H1 (cell line): ENCODE measurements at regions not wholly inside any gene's neighbourhood (a gene's known extent, or its start where the extent isn't known, plus 50 kb on each side); places are given as distances from the start of the nearest gene placed in this dataset.

Experiments
- CTCF ChIA-PET: fragments of 300-600 bp; sonication (Branson Sonifier 250); formaldehyde crosslinking; loops from one replicate; lab custom pipeline; 2021; ENCODE audit not compliant: partially characterized antibody; lab: Charles Lee
- POLR2A ChIA-PET: fragments of 300-600 bp; sonication (Branson Sonifier 250); formaldehyde crosslinking; loops from one replicate; lab custom pipeline; 2021; ENCODE audit warnings: inconsistent platforms; ENCODE audit not compliant: partially characterized antibody; lab: Charles Lee
- DNase-seq, 2 experiments: peaks; one replicate each; pipeline versions ENCODE4 v3.0.0 to v3.0.0-alpha.2; 2010 to 2022; ENCODE audit warnings: low spot score in 2 of 2, low read depth in 1 of 2, mixed read lengths in 1 of 2
- FAIRE-seq: peaks from 2 replicates; lab custom pipeline; 2011; peaks lifted over from hg19 to GRCh38; lab: Jason Lieb, UNC
- H2AFZ ChIP-seq: 2 replicates; pipeline ENCODE4 v1.8.1; 2012; ENCODE audit warnings: low read length, inconsistent platforms
- H2AK5ac ChIP-seq: 2 replicates; pipeline ENCODE4 v1.6.1; 2013; ENCODE audit warnings: low read depth, low read length
- H2BK120ac ChIP-seq: replicated peaks from 2 replicates; pipeline ENCODE3; 2013; ENCODE audit warnings: low read depth, low read length, inconsistent platforms
- H2BK12ac ChIP-seq: 2 replicates; pipeline ENCODE4 v1.6.1; 2013; ENCODE audit warnings: low read depth, low read length
- H2BK15ac ChIP-seq: 2 replicates; pipeline ENCODE4 v1.6.1; 2013; ENCODE audit warnings: low read length
- H2BK20ac ChIP-seq: 2 replicates; pipeline ENCODE4 v1.6.1; 2013; ENCODE audit warnings: low read length
- H2BK5ac ChIP-seq: 2 replicates; pipeline ENCODE4 v1.6.1; 2013; ENCODE audit warnings: low read depth, low read length
- H3K14ac ChIP-seq: 2 replicates; pipeline ENCODE4 v1.6.1; 2013; ENCODE audit warnings: inconsistent platforms; ENCODE audit not compliant: insufficient read length
- H3K18ac ChIP-seq: 2 replicates; pipeline ENCODE4 v1.6.1; 2013; ENCODE audit warnings: low read length; ENCODE audit errors: extremely low read depth
- H3K23ac ChIP-seq: 2 replicates; pipeline ENCODE4 v1.6.1; 2013; ENCODE audit warnings: inconsistent platforms; ENCODE audit not compliant: insufficient read length
- H3K23me2 ChIP-seq: 2 replicates; pipeline ENCODE4 v1.6.1; 2013; ENCODE audit warnings: low read depth, low read length
- H3K27ac ChIP-seq: 2 replicates; pipeline ENCODE4 v1.6.1; 2011; ENCODE audit warnings: low read depth, low read length, inconsistent platforms
- H3K27me3 ChIP-seq, 4 experiments: replicated peaks in 1 of 4; 1 replicate in 1 of 4; 2 replicates in 3 of 4; pipeline versions ENCODE4 v1.6.1 to v1.8.1; 2011 to 2013; ENCODE audit warnings: low read length in 3 of 4, mild to moderate bottlenecking in 3 of 4, inconsistent platforms in 2 of 4, mixed read lengths in 2 of 4, moderate library complexity in 1 of 4; ENCODE audit not compliant: control insufficient read depth in 3 of 4, insufficient read depth in 3 of 4; ENCODE audit errors: extremely low read depth in 1 of 4
- H3K36me3 ChIP-seq, 4 experiments: 2 replicates each; pipeline versions ENCODE4 v1.6.1 to v1.8.1; 2011 to 2013; ENCODE audit warnings: mild to moderate bottlenecking in 4 of 4, low read length in 3 of 4, moderate library complexity in 2 of 4, control low read depth in 1 of 4, inconsistent platforms in 1 of 4; ENCODE audit not compliant: insufficient read depth in 4 of 4, control insufficient read depth in 2 of 4
- H3K4ac ChIP-seq: replicated peaks from 2 replicates; pipeline ENCODE3; 2013; ENCODE audit warnings: low read length, low read depth, mixed read lengths, inconsistent platforms; ENCODE audit not compliant: insufficient read length
- H3K4me1 ChIP-seq, 4 experiments: replicated peaks in 1 of 4; 1 replicate in 1 of 4; 2 replicates in 3 of 4; pipeline versions ENCODE4 v1.6.1 to v1.8.1; 2011 to 2013; ENCODE audit warnings: low read length in 3 of 4, inconsistent platforms in 2 of 4, mixed read lengths in 1 of 4; ENCODE audit not compliant: insufficient read depth in 4 of 4, control insufficient read depth in 3 of 4
- H3K4me2 ChIP-seq, 2 experiments: 2 replicates each; pipeline versions ENCODE4 v1.6.1 to v1.8.1; 2011 to 2013; ENCODE audit warnings: low read depth in 2 of 2, low read length in 2 of 2, control low read depth in 1 of 2, inconsistent platforms in 1 of 2, mild to moderate bottlenecking in 1 of 2; ENCODE audit not compliant: insufficient read depth in 1 of 2
- H3K4me3 ChIP-seq, 4 experiments: fragments of 200-600, 300-600 bp in 1 of 4; sonication (generic), shearing (Covaris generic), sonication (Bioruptor Twin) in 1 of 4; 2 replicates each; pipeline versions ENCODE4 v1.5.1 to v1.8.1; 2011 to 2016; ENCODE audit warnings: low read length in 4 of 4, low read depth in 3 of 4, control low read depth in 2 of 4, inconsistent platforms in 2 of 4, mild to moderate bottlenecking in 2 of 4, mixed read lengths in 1 of 4, moderate library complexity in 1 of 4; ENCODE audit not compliant: insufficient read depth in 2 of 4; ENCODE audit errors: extremely low read depth in 1 of 4
- H3K56ac ChIP-seq: replicated peaks from 2 replicates; pipeline ENCODE3; 2013; ENCODE audit warnings: low read depth, mild to moderate bottlenecking, mixed read lengths, low read length, inconsistent platforms; ENCODE audit not compliant: insufficient read length
- H3K79me1 ChIP-seq: 2 replicates; pipeline ENCODE4 v1.6.1; 2013; ENCODE audit warnings: low read depth, low read length, control low read depth
- H3K79me2 ChIP-seq, 2 experiments: 2 replicates each; pipeline versions ENCODE4 v1.6.1 to v1.8.1; 2012 to 2013; ENCODE audit warnings: low read length in 2 of 2, mild to moderate bottlenecking in 2 of 2, inconsistent platforms in 1 of 2; ENCODE audit not compliant: insufficient read depth in 2 of 2, control insufficient read depth in 1 of 2
- H3K9ac ChIP-seq, 4 experiments: replicated peaks in 1 of 4; 1 replicate in 1 of 4; 2 replicates in 3 of 4; pipeline versions ENCODE4 v1.6.1 to v1.8.1; 2011 to 2013; ENCODE audit warnings: low read depth in 3 of 4, low read length in 3 of 4, control low read depth in 2 of 4, mild to moderate bottlenecking in 2 of 4, moderate library complexity in 2 of 4, inconsistent platforms in 1 of 4; ENCODE audit errors: extremely low read depth in 1 of 4
- H3K9me3 ChIP-seq, 2 experiments: 2 replicates each; pipeline versions ENCODE4 v1.6.1 to v1.8.1; 2012 to 2013; ENCODE audit warnings: mild to moderate bottlenecking in 2 of 2, moderate library complexity in 2 of 2, control low read depth in 1 of 2, inconsistent platforms in 1 of 2, low read depth in 1 of 2, low read length in 1 of 2, mixed read lengths in 1 of 2; ENCODE audit not compliant: insufficient read depth in 2 of 2
- H4K20me1 ChIP-seq, 2 experiments: replicated peaks in 1 of 2; 2 replicates each; pipeline versions ENCODE3 to v1.8.1; 2011 to 2013; ENCODE audit warnings: inconsistent platforms in 2 of 2, low read length in 2 of 2, mild to moderate bottlenecking in 1 of 2; ENCODE audit not compliant: insufficient read depth in 2 of 2, control insufficient read depth in 1 of 2
- H4K5ac ChIP-seq: 2 replicates; pipeline ENCODE4 v1.6.1; 2013; ENCODE audit warnings: low read length, low read depth, mixed read lengths, inconsistent platforms; ENCODE audit not compliant: insufficient read length
- H4K8ac ChIP-seq: 2 replicates; pipeline ENCODE4 v1.8.0; 2013; ENCODE audit warnings: mild to moderate bottlenecking, moderate library complexity, low read length, inconsistent platforms; ENCODE audit not compliant: insufficient read depth; ENCODE audit errors: extremely low read depth
- H4K91ac ChIP-seq: replicated peaks from 2 replicates; pipeline ENCODE3; 2013; ENCODE audit warnings: low read length, mixed read lengths, inconsistent platforms; ENCODE audit not compliant: insufficient read length
- BACH1 ChIP-seq: IDR thresholded peaks from 2 replicates; pipeline ENCODE4 v1.6.1; 2012; ENCODE audit warnings: low read length, improper control_type of control experiment
- BCL11A ChIP-seq, 2 experiments: IDR thresholded peaks; one replicate each; pipeline ENCODE4 v1.6.1; 2011; ENCODE audit warnings: low read depth in 2 of 2, low read length in 2 of 2, mild to moderate bottlenecking in 2 of 2
- BRCA1 ChIP-seq: IDR thresholded peaks from 2 replicates; pipeline ENCODE4 v1.6.1; 2012; ENCODE audit warnings: low read depth, low read length, improper control_type of control experiment
- EZH2 ChIP-seq: fragments of 200-600 bp; sonication (generic); IDR thresholded peaks from 2 replicates; pipeline ENCODE4 v1.7.1; 2012; ENCODE audit warnings: low read depth, mild to moderate bottlenecking, moderate library complexity, low read length, inconsistent platforms; ENCODE audit not compliant: severe bottlenecking
- JUN ChIP-seq: IDR thresholded peaks from 2 replicates; pipeline ENCODE4 v1.6.1; 2011; ENCODE audit warnings: low read depth, mild to moderate bottlenecking, improper control_type of control experiment, low read length
- KDM5A ChIP-seq: fragments of 200-600 bp; IDR thresholded peaks from 2 replicates; pipeline ENCODE4 v1.7.1; 2012; ENCODE audit warnings: mild to moderate bottlenecking, low read length, inconsistent platforms, mixed read lengths
- PHF8 ChIP-seq: fragments of 200-600 bp; sonication (generic); conservative IDR thresholded peaks from 2 replicates; pipeline ENCODE4 v1.7.1; 2012; ENCODE audit warnings: low read depth, mild to moderate bottlenecking, inconsistent platforms, low read length, moderate library complexity
- POLR2AphosphoS5 ChIP-seq: IDR thresholded peaks from 2 replicates; pipeline ENCODE4 v1.6.1; 2011; ENCODE audit warnings: low read depth, low read length
- SIRT6 ChIP-seq: IDR thresholded peaks from one replicate; pipeline ENCODE4 v1.7.1; 2012; ENCODE audit warnings: low read length, inconsistent platforms
- SP2 ChIP-seq: IDR thresholded peaks from 2 replicates; pipeline ENCODE4 v1.6.1; 2012; ENCODE audit warnings: mild to moderate bottlenecking, low read length, inconsistent platforms
- SUZ12 ChIP-seq: fragments of 200-600 bp; sonication (generic); IDR thresholded peaks from 2 replicates; pipeline ENCODE4 v1.6.1; 2012; ENCODE audit warnings: mild to moderate bottlenecking, inconsistent platforms, low read length, moderate library complexity, mixed read lengths
- TAF7 ChIP-seq: optimal IDR thresholded peaks from 2 replicates; pipeline ENCODE3; 2011; ENCODE audit warnings: low read depth, mild to moderate bottlenecking, inconsistent platforms, low read length, moderate library complexity, borderline replicate concordance
- TBP ChIP-seq: IDR thresholded peaks from 2 replicates; pipeline ENCODE4 v1.6.1; 2011; ENCODE audit warnings: low read depth, low read length, improper control_type of control experiment
- WGBS, 2 experiments: shearing (Covaris generic) in 1 of 2; methylation state at CpG; one replicate each; pipeline versions ENCODE4 v1.1.6 to v1.1.7; 2013 to 2015; ENCODE audit warnings: low lambda C conversion rate in 2 of 2, mixed read lengths in 2 of 2, inconsistent platforms in 1 of 2, low coverage in 1 of 2, missing lambda C conversion rate in 1 of 2; ENCODE audit not compliant: insufficient replicate concordance in 2 of 2, insufficient coverage in 1 of 2, insufficient read length in 1 of 2; ENCODE audit errors: extremely low coverage in 1 of 2, missing lambda C conversion rate in 1 of 2; 5-methylcytosine and 5-hydroxymethylcytosine counted together

- Histone ChIP-seq H3K23me2 (no peaks in the 10 kb centered on the region), H2AK5ac (no peak overlapping the region), H3K4me1 (no peaks in the 10 kb centered on the region), H2BK12ac (no peak overlapping the region), H2BK15ac (no peak overlapping the region), H4K8ac (no peak overlapping the region), H3K4ac (no peak overlapping the region), H3K79me1 (no peaks in the 10 kb centered on the region), H2BK120ac (no peak overlapping the region), H3K14ac (no peak overlapping the region), H3K27ac (no peak overlapping the region), H3K23ac (no peak overlapping the region), H4K5ac (no peak overlapping the region), H3K4me2 (no peak overlapping the region), H3K56ac (no peak overlapping the region), H3K27me3 (no peaks in the 10 kb centered on the region), H3K9me3 (peaks cover 6 to 22% of the 10 kb centered on the region in 2 experiments; a peak in 3 of 4 replicates), H3K9ac (no peak overlapping the region), H3K18ac (no peak overlapping the region), H4K91ac (no peak overlapping the region), H4K20me1 (no peaks in the 10 kb centered on the region), H3K36me3 (no peaks in the 10 kb centered on the region), H3K79me2 (no peaks in the 10 kb centered on the region), H2BK20ac (no peak overlapping the region), H2AFZ (no peak overlapping the region), H2BK5ac (no peak overlapping the region), H3K4me3 (no peak overlapping the region)
- DNase-seq = no peak
- 85% methylated on average over 7 of the region's 7 CpGs; no CpG with 5 or more reads in 1 of the 2 experiments for WGBS, 2 experiments
- no peak for FAIRE-seq
- CTCF ChIA-PET = no interaction called here
- POLR2A ChIA-PET = no interaction called here
- no peak for TF ChIP-seq SUZ12
- TF ChIP-seq SIRT6 = no peak
- TF ChIP-seq KDM5A = no peak
- no peak for TF ChIP-seq BACH1
- TF ChIP-seq EZH2 = no peak
- TF ChIP-seq TAF7 = no peak
- no peak for TF ChIP-seq PHF8
- TF ChIP-seq POLR2AphosphoS5 = no peak
- no peak for TF ChIP-seq SP2
- TF ChIP-seq JUN = no peak
- TF ChIP-seq BRCA1 = no peak
- TF ChIP-seq TBP = no peak
- TF ChIP-seq BCL11A (IDR thresholded peaks at IDR 0.05; ENCODE audit: low read depth in 2 of 2, low read length in 2 of 2) = no peak
These were observed 1223.9 kb downstream of the FOXD4L5 start for GRCh38 chr9:64061013-64061627.
